Renal cortex interstitium (tissue), 11 donors: ENCODE measurements at regions not wholly inside any gene's neighbourhood (a gene's known extent, or its start where the extent isn't known, plus 50 kb on each side); places are given as distances from the start of the nearest gene placed in this dataset.

Experiments used
- DNase-seq, 11 donors: peaks; one replicate each; pipeline ENCODE4 v3.0.0-alpha.2; 2013; ENCODE audit warnings: low read depth in 9 of 11, low spot score in 4 of 11; ENCODE audit errors: extremely low read depth in 1 of 11

GRCh38 chr1:82994616-82995263 lies 1004.2 kb downstream of the TTLL7 start:
- DNase-seq: no peak

DNA sequence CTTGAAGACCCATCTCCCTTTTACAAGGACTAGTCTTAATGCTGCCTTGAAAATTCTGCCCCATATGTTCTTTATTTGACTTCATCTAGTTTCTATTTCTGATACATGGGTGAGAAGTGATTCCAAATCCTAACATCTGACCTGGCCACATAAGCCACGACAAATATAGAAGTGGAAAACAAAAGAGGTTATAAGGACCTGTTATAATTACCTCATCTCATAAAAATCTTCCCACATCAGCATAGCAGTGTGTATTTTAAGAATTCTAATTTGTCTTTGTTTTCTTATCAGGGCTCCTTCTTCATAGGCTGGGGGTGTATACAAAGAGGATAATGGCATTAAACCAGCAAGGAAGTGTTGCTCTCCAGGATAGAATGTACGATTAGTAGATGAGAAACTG lies 1007.4 kb downstream of the TTLL7 start:
- no peak for DNase-seq

- no peak for DNase-seq
Measured at GRCh38 chr1:82979593-82980236, 1019.2 kb downstream of the TTLL7 start.

DNA sequence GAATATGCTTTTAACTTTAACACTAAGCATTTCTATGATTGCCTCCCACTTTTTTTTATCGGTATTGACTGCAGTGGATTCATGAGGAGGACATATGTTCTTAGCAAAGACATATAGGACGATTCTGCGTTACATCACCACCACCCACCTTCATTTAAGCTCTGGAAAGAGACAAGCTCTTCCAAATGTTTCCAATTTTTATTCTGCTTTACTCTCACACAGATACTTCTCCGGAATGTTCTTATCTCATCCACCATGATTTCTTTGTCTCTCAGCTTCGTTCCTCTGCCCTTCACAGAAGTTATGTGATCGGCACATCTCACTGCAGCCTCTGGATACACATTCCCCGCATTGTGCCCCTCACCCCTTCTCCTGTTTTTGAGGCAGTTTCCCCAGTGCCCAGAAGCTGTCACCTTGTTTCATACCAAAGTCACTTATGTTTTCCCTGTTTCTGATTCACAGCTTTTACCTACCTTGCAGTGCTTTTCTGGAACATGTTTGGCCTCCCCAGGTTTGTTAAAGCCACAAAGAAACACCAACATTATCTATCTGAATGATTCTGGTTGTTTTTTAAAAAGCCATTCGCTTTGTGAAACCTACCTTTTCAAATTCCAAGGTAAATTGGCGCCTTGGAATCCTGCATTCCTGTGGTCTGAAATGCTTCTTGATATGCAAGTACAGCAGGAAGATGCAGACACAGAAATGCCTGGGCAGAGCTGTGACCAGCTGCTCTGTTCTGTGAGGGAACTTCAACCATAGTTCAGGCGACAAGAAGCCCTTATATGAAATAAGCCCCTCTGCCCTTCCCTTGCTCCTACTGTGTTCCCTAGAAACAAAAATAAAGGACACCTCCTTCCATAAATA lies 1020.2 kb downstream of the TTLL7 start:
- no peak for DNase-seq

DNA sequence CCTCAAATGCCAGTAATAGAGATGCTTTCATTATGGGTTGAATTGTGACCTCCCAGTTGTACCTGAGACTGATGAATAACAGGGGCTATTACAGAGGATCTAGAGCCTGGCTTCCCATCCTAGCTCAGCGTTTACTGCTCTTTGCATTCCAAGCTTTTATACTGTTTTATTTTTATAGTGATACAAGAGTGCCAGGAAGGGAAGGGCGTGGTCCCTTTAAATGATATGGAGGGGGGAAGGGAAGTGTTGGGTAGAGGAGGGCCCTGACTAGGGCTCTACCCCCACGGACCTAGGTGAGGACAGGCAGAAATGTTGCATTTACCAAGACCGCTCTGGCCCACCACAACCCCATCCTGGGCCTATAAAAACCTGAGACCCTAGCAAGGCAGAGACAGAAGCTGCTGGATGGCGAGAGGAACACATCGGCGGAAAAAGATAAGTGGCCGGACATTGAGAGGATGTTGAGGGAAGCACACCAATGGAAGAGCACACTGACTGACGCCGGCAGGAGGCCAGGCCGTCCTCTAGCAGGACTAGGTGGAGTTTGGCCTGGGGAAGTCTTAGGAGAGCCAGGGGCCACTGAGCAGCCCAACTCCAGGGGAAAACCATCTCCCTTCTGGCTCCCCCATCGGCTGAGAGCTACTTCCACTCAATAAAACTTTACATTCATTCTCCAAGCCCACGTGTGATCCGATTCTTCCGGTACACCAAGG lies 1025.9 kb downstream of the TTLL7 start:
- DNase-seq: no peak

GRCh38 chr1:82969340-82969739 lies 1029.6 kb downstream of the TTLL7 start:
- no peak for DNase-seq

DNA sequence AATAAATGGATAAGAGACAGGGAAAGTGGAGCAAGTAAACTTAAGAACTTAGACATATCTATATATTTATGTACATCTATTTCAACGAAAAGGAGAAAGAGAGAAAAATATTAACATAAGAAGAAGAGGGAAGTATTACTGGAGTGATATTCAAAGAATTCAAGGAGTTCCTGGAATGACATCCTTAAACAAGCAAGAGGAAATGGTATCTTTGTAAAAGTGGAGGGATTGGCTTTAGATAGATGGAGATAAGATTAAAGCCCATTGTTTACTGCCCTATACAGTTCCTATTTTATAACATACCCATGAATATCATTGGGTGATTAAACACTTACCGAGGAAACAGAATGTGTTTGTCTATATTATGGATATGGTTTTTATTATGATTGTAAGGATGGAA lies 1036.3 kb downstream of the TTLL7 start:
- DNase-seq: no peak

DNA sequence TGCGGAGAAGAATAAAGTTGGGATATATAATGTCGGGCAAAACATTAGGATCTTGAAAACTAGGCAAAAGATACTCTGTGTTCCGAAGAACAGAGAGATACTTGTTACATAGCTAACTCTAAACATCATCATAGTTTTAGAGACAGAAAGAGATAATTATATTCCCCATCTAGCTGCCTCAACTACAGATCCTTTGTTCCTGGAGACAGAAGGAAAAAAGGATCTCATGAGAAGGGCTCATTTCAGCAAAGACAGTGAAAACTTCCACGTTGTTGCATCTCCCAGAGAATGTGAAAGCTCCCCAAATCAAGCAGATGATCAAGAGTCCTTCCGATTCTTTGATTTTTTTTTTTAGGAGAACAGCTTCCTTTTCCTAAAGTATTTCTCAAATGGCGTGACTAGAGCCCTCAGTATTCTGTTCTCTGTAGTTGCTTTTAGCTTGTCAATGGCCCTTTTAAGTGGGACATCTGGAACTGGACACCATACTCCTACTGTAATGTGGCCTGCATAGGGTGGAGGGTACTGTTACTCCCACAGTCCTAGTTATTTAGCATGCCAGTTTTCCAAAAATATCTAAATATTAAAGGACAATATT lies 1048.2 kb downstream of the TTLL7 start:
- no peak for DNase-seq

DNA sequence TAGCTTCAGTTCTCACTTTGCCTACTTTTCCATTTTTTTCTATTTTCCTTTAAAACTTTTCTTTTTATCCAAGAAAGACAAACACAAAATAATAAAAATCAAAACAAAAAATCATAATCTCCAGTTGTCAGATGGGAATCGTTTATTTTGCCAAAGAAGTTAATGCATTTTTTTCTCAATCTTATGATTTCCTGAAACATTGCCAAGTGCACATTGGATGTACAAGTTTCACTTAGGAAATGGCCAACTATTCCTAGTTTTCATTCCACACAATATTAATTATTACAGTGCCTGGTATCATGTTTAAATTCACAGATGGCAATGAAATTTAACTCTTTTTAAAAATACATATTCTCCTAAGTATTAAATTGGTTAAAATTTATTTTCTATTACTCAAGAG lies 1050.5 kb downstream of the TTLL7 start:
- DNase-seq: no peak

- no peak for DNase-seq
Measured at GRCh38 chr1:82947278-82947677, 1051.7 kb downstream of the TTLL7 start.

DNA sequence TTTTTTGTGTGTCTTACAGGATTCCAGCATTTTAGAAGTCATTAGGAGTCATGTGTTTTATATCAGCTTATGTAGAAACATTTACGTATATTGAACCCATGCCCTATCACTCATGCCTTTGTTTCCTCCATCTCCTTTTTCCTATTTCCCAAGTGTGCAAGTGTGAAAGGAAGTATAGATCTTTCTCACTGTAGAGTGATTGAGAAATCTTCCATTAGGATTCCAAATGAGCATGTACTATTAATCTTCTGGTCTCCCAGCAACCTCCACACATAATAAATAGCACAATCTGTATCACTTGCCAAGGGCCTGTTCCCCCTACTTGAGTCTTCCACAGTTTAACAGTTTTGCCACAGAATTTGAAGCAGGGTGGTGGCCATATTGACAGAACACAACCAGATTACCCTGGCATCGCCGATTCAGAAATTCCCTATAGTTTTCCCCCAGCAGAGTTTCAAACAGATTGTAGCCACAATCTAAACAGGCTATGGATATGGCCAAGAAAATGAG lies 1052.8 kb downstream of the TTLL7 start:
- DNase-seq: no peak

- DNase-seq: no peak
Measured at GRCh38 chr1:82944822-82945221, 1054.1 kb downstream of the TTLL7 start.

DNA sequence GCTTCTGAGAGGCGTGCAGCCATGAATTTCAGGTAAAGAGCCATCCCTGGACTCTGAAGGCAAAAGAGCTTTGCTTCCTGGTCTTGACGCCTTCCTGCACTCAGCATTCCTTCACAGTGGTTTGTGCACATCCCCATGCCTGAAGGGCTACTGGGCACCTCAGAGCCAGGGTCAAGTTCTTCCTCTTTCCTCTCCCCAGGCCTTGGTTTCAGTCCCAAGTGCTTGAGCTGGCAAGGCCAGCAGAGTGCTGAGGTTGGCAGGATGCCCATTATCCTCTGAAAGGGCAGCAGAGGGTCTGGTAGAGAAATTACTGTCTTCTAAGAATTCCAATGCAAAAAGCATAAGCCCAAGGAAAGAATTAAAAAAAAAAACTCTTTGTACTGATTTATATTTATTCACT lies 1064.9 kb downstream of the TTLL7 start:
- no peak for DNase-seq

- DNase-seq: no peak
Measured at GRCh38 chr1:82932727-82933126, 1066.2 kb downstream of the TTLL7 start.

DNA sequence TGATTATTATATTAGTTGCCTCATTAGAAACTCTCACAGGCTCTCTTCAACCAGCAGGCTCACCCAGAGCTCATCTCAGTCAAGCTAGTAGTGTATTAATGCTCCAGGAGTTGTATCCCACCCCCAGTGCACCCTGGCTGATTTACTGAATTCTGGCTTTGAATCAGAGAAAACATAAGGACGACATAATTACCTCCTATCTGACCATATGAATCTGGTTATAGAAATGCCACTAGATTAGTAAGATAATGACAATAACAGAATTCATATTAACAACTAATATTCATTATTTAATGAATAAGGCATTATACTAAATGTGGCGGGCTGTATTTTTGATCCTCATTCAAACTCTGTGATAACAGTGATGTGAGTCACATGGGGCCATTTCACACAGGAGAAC lies 1066.7 kb downstream of the TTLL7 start:
- no peak for DNase-seq

GRCh38 chr1:82931006-82931405 lies 1067.9 kb downstream of the TTLL7 start:
- peak; percentile 59 to 83 (median 68) for DNase-seq

- peak in 8 of 11 donors; percentile 28 to 61 (median 47) for DNase-seq
Measured at GRCh38 chr1:82927753-82928152, 1071.2 kb downstream of the TTLL7 start.

DNA sequence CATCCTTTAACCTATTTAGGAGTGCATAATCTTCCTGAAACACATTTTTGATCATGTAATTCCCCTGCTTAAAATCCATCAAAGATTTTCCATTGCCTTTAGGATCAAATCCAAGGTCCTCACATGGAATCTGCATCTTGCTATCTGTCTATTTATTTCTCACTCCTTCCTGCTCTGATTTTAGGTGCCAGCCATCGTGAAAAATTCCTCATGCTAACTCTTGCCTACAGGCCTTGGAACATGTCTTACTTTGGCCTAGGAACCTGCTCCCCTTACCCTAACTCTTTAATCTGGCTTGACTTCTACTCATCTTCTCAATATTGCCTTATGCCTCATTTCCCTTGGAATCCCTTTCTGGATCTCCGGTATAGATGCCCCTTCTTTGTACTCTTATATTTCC lies 1074.3 kb downstream of the TTLL7 start:
- no peak for DNase-seq

DNA sequence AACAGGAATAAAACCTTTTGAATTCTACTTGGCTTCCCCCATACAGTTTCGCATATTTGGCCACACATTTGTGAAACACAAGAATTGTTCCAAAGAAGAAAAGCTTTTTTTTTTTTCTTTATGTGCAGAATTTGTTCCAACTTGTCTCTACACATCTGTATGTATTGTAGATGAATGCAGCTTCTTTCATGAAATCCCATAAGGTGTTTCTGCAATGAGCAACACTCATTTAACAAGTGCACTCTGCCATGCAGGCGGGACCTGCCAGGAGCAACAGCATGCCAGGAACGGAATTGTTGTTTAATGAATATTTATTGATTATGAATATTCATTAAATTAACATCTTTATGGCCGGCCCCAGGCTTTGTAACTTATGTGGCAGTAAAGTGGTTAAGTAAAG lies 1075.0 kb downstream of the TTLL7 start:
- DNase-seq: no peak
